ENCODE measurements at regions not wholly inside any gene's neighbourhood (a gene's known extent, or its start where the extent isn't known, plus 50 kb on each side); places are given as distances from the start of the nearest gene placed in this dataset.

GRCh38 chr2:56713161-56713676, 529.4 kb downstream of the CCDC85A start:
- H3K27me3 ChIP-seq (ENCODE audit: control insufficient read depth in 2 of 2, insufficient read depth in 2 of 2, low read length in 2 of 2) = no peaks in the 10 kb centered on the region
- FAIRE-seq (no peak), DNase-seq (ENCODE audit: low read depth, low spot score) (no peak)
- H2AFZ ChIP-seq (ENCODE audit: low read depth, low read length) = no peak overlapping the region
- TF ChIP-seq POLR2A (IDR thresholded peaks at IDR 0.05; ENCODE audit: low read depth, low read length) (no peak), JUN (IDR thresholded peaks at IDR 0.05; ENCODE audit: borderline replicate concordance, insufficient read depth, insufficient read length, low read depth) (no peak), MYC (IDR thresholded peaks at IDR 0.05; ENCODE audit: low read depth, low read length) (no peak), CTCF (IDR thresholded peaks at IDR 0.05; ENCODE audit: extremely low read depth in 1 of 2, insufficient read depth in 1 of 2, low read depth in 1 of 2, low read length in 2 of 2) (no peak), GATA2 (IDR thresholded peaks at IDR 0.05; ENCODE audit: insufficient read depth, insufficient read length, low read depth, low read length) (no peak), EZH2 (IDR thresholded peaks at IDR 0.05; ENCODE audit: borderline replicate concordance, low read depth, low read length, severe bottlenecking) (no peak), MAX (IDR thresholded peaks at IDR 0.05; ENCODE audit: insufficient read depth, insufficient read length) (no peak), POLR2AphosphoS5 (IDR thresholded peaks at IDR 0.05; ENCODE audit: insufficient read depth, low read depth, low read length) (no peak), FOS (IDR thresholded peaks at IDR 0.05; ENCODE audit: borderline replicate concordance, insufficient read depth, low read length) (no peak)
- ChIA-PET CTCF (interaction anchor here (0.6 kb wide), 1 partner anchor 17 kb away, joined by 3 read pairs; no protein-coding TSS in a partner anchor), POLR2A (no interaction called here)
- dilution Hi-C loops (cut with MboI; ENCODE audit: extremely low pct_ligation_motif_present, low sequenced_read_pairs) (no loop called here), intact Hi-C loops (cut with micrococcal nuclease) (no loop called here)
- no peaks in the 10 kb centered on the region for H3K79me2 ChIP-seq (ENCODE audit: control insufficient read depth, insufficient read depth, low read length)
- no peaks in the 10 kb centered on the region for H3K9me3 ChIP-seq (replicated peaks; ENCODE audit: control insufficient read depth, insufficient read depth, low read length)
- no peak overlapping the region for H3K9ac ChIP-seq (replicated peaks; ENCODE audit: extremely low read depth, insufficient read depth, low read length)
- H3K36me3 ChIP-seq (ENCODE audit: control insufficient read depth in 2 of 2, extremely low read depth in 1 of 2, insufficient read depth in 2 of 2, low read length in 2 of 2) = no peaks in the 10 kb centered on the region
- no peak overlapping the region for H3K4me3 ChIP-seq (replicated peaks in 1 of 3; ENCODE audit: insufficient read depth in 1 of 3, low read depth in 1 of 3, low read length in 3 of 3)
- H3K4me2 ChIP-seq (ENCODE audit: insufficient read depth, low read length) = no peak overlapping the region
- H3K4me1 ChIP-seq (ENCODE audit: control insufficient read depth, extremely low read depth, insufficient read depth, low read length) = no peaks in the 10 kb centered on the region
- H3K9me1 ChIP-seq (replicated peaks; ENCODE audit: control insufficient read depth, extremely low read depth, insufficient read depth, low read length) = no peaks in the 10 kb centered on the region
- H4K20me1 ChIP-seq (replicated peaks; ENCODE audit: control insufficient read depth, extremely low read depth, insufficient read depth, low read length) = no peaks in the 10 kb centered on the region
- BruUV-seq (replicated peaks) = no TSS peak
- H3K27ac ChIP-seq (ENCODE audit: insufficient read depth, low read depth, low read length) = no peak overlapping the region

Measured in endothelial cell of umbilical vein (primary cell).